RWPE2 (cell line): ENCODE measurements at regions not wholly inside any gene's neighbourhood (a gene's known extent, or its start where the extent isn't known, plus 50 kb on each side); places are given as distances from the start of the nearest gene placed in this dataset.
A peak's percentile ranks its signal among the peaks of the same experiment; 100 is the strongest.
"Not testable (repeated sequence)": the region's sequence is repeated elsewhere in the genome, so short reads cannot be mapped to it uniquely, and the experiment has no call there.

Experiments used
- ATAC-seq: fragments of 200-7000 bp; cut with Tn5 transposase; 3 replicates; pipeline ENCODE4 v1.9.1; 2021; ENCODE audit warnings: low read depth
- DNase-seq: peaks from one replicate; pipeline ENCODE4 v3.0.0-alpha.2; 2020; ENCODE audit warnings: low spot score
- H3K27ac ChIP-seq: fragments of 450-650 bp; 2 replicates; pipeline ENCODE4 v1.5.1; 2017; ENCODE audit warnings: mild to moderate bottlenecking; ENCODE audit not compliant: poor library complexity, severe bottlenecking
- H3K27me3 ChIP-seq: fragments of 250-450 bp; sonication (Bioruptor Pico); 2 replicates; pipeline ENCODE4 v1.5.1; 2021; ENCODE audit warnings: mild to moderate bottlenecking, moderate library complexity; ENCODE audit not compliant: insufficient read depth, poor library complexity, severe bottlenecking
- H3K36me3 ChIP-seq: fragments of 250-450 bp; sonication (Bioruptor Pico); 2 replicates; pipeline ENCODE4 v1.5.1; 2020; ENCODE audit warnings: low read depth, mild to moderate bottlenecking, moderate library complexity
- H3K4me1 ChIP-seq: fragments of 250-450 bp; sonication (Bioruptor Pico); 2 replicates; pipeline ENCODE4 v1.5.1; 2021; ENCODE audit warnings: mild to moderate bottlenecking, moderate library complexity; ENCODE audit not compliant: insufficient read depth, poor library complexity, severe bottlenecking
- H3K4me3 ChIP-seq: fragments of 250-450 bp; sonication (Bioruptor Pico); 2 replicates; pipeline ENCODE4 v1.5.1; 2021; ENCODE audit warnings: mild to moderate bottlenecking, moderate library complexity; ENCODE audit not compliant: severe bottlenecking
- H3K9me3 ChIP-seq: fragments of 250-450 bp; sonication (Bioruptor Pico); 2 replicates; pipeline ENCODE4 v1.5.1; 2021; ENCODE audit warnings: mild to moderate bottlenecking, moderate library complexity; ENCODE audit not compliant: severe bottlenecking
- TF ChIP-seq, protein P1 (sequence below): fragments of 450-650 bp; IDR thresholded peaks from one replicate; pipeline ENCODE4 v1.5.1; 2017; ENCODE audit warnings: mild to moderate bottlenecking, moderate library complexity; ENCODE audit not compliant: poor library complexity, severe bottlenecking

DNA sequence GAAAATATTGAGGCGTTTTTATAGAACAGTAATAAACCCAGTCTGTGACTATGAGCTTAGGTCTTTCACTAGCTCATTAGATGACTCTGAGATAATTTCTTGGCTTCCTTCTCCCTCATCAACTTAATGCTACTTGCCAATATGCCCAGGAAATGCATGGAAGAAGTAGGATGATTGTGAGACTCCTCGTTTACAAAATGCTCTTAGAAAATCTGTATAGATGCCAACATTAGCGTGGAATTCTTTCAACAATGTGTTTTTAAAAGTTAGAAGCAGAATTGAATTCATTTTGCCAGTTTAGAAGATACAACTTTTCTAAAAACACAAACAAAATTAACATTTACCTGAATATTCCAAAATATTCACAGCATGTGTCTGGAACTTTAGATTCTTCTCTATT, 424.6 kb downstream of the BTG1 start:
- DNase-seq (no peak), ATAC-seq (no peak)
- no peak overlapping the region for H3K4me3 ChIP-seq
- no peaks in the 10 kb centered on the region for H3K9me3 ChIP-seq
- H3K27ac ChIP-seq, result peak overlapping the region; percentile 46
- no peaks in the 10 kb centered on the region for H3K27me3 ChIP-seq
- H3K4me1 ChIP-seq, result peaks cover 28% of the 10 kb centered on the region
- no peaks in the 10 kb centered on the region for H3K36me3 ChIP-seq
- TF ChIP-seq, protein P1, sequence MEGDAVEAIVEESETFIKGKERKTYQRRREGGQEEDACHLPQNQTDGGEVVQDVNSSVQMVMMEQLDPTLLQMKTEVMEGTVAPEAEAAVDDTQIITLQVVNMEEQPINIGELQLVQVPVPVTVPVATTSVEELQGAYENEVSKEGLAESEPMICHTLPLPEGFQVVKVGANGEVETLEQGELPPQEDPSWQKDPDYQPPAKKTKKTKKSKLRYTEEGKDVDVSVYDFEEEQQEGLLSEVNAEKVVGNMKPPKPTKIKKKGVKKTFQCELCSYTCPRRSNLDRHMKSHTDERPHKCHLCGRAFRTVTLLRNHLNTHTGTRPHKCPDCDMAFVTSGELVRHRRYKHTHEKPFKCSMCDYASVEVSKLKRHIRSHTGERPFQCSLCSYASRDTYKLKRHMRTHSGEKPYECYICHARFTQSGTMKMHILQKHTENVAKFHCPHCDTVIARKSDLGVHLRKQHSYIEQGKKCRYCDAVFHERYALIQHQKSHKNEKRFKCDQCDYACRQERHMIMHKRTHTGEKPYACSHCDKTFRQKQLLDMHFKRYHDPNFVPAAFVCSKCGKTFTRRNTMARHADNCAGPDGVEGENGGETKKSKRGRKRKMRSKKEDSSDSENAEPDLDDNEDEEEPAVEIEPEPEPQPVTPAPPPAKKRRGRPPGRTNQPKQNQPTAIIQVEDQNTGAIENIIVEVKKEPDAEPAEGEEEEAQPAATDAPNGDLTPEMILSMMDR, result no peak

DNA sequence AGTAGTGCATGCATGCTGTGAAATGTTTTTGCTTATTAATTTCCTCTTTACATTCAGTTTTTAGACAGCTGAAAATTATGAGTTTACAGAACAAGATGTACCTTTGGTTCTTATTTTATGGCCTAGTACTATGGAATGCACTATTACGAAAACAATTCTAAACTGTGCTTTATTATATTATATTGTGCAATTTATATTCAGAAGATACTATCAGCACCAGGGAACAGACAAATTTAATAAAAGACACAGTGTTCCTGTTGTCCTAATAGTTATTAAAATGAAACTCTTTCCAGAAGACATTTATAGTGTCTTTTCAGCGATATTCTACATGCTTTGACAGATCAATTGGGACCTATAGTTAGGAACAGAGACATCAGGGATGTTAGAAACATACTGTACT, 427.3 kb downstream of the BTG1 start:
- Histone ChIP-seq H3K27me3 (no peaks in the 10 kb centered on the region), H3K4me1 (peaks cover 28% of the 10 kb centered on the region), H3K4me3 (no peak overlapping the region), H3K9me3 (no peaks in the 10 kb centered on the region), H3K27ac (peak overlapping the region; percentile 96), H3K36me3 (no peaks in the 10 kb centered on the region)
- DNase-seq (no peak), ATAC-seq (peak; percentile 74)
- TF ChIP-seq, protein P1, result no peak

DNA sequence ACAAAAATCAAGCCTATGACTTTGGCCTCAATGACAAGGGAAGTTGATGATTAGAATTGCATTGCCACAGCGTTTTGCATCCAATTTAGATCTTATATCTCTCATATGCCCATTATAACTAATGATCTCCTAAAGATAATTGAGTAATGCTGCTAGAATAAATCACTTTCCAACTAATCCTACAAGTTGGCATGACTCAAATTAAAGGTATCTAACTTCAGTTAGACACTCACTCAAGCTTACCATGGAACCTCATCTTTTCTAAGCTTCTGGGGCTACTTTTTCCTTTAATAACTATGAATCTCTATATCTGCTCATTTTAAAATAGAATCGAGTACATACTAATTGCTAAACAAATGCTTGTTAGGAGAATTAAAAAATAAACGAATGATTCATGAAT, 427.8 kb downstream of the BTG1 start:
- Histone ChIP-seq H3K4me3 (no peak overlapping the region), H3K27ac (peak overlapping the region; percentile 96), H3K27me3 (no peaks in the 10 kb centered on the region), H3K4me1 (peaks cover 28% of the 10 kb centered on the region), H3K36me3 (no peaks in the 10 kb centered on the region), H3K9me3 (no peaks in the 10 kb centered on the region)
- TF ChIP-seq, protein P1, result no peak
- ATAC-seq, result peak; percentile 67
- DNase-seq, result no peak

DNA sequence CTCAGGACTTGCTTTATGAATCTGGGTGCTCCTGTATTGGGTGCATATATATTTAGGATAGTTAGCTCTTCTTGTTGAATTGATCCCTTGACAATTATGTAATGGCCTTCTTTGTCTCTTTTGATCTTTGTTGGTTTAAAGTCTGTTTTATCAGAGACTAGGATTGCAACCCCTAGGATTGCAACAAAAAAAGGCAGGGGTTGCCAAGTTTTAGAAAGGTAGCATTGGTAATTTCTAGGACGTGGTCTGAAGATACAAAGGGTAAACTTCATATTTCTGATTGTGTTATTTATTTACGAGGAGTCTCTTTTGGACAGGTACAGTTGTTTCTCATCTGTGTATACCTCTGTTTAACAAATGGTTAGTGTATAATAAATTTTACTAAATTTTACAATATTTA, 433.7 kb downstream of the BTG1 start:
- not testable (repeated sequence) for ATAC-seq, DNase-seq, H3K4me1 ChIP-seq, H3K27me3 ChIP-seq, H3K36me3 ChIP-seq, H3K4me3 ChIP-seq, H3K27ac ChIP-seq, H3K9me3 ChIP-seq

DNA sequence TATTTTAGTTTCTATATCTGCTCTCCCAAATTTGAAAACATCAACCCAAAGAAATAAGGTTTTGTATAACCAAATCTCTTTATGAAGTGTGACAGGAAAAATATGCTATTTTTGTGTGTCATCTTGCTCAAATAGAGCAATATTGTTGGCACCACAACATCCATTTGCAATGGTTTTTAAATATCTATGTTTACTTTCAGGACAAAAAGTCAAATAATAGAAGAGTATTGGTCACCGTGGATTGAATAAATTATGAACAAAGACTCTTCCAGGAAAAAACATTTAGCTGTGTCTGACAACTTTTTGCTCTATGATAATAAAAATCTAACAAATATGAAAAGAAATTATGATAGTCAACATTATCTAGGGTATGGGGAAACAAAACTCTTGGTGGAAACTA, 439.2 kb downstream of the BTG1 start:
- no peaks in the 10 kb centered on the region for H3K9me3 ChIP-seq
- no peaks in the 10 kb centered on the region for H3K27me3 ChIP-seq
- H3K4me1 ChIP-seq, result peaks cover 15% of the 10 kb centered on the region
- DNase-seq (no peak), ATAC-seq (no peak)
- H3K27ac ChIP-seq, result no peak overlapping the region
- TF ChIP-seq, protein P1, result no peak
- no peak overlapping the region for H3K4me3 ChIP-seq
- no peaks in the 10 kb centered on the region for H3K36me3 ChIP-seq

DNA sequence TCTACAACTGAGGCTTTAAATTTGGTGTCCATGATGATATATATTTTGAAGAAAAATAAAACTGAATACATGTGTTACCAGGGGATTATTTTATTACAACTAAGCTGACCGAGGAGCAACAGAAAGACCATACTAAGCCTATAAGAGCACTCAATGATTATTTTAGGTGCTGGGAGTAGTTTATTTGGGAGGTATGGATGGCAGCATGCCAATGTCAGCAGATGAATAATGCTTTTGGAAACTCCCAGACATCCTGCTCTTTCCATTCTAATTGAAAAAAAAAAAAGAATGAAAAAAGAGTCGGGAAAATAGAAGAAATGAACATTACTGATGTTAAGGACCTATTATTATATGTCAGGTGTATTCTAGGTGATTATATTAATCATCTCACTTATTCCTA, 441.2 kb downstream of the BTG1 start:
- TF ChIP-seq, protein P1, result no peak
- Histone ChIP-seq H3K27me3 (no peaks in the 10 kb centered on the region), H3K9me3 (no peaks in the 10 kb centered on the region), H3K4me1 (peaks cover 15% of the 10 kb centered on the region), H3K4me3 (no peak overlapping the region), H3K36me3 (no peaks in the 10 kb centered on the region), H3K27ac (peak overlapping the region; percentile 39)
- DNase-seq, result no peak
- ATAC-seq, result peak; percentile 73; the same call in 1 of the 3 replicates
